GM12878 (cell line): ENCODE measurements at regions not wholly inside any gene's neighbourhood (a gene's known extent, or its start where the extent isn't known, plus 50 kb on each side); places are given as distances from the start of the nearest gene placed in this dataset.

Experiments used
- ATAC-seq: fragments of 200-7000 bp; cut with Tn5 transposase; 3 replicates; pipeline ENCODE4 v1.9.1; 2020; ENCODE audit warnings: mild to moderate bottlenecking, moderate library complexity
- BruUV-seq: library from RNA; stranded (reverse); fragments of 400-500 nt; replicated peaks from 2 replicates; lab custom pipeline; 2021; lab: Mats Ljungman, UMichigan
- CTCF ChIA-PET: fragments of 300-600 bp; sonication (Branson Sonifier 250); formaldehyde crosslinking; extraction: SDS; loops from one replicate; lab custom pipeline; 2021; ENCODE audit warnings: inconsistent platforms; lab: Yijun Ruan, JAX
- POLR2A ChIA-PET: fragments of 350-600 bp; formaldehyde crosslinking; extraction: SDS; loops from one replicate; lab custom pipeline; 2021; ENCODE audit warnings: inconsistent platforms; lab: Charles Lee
- RAD21 ChIA-PET: fragments of 300-600 bp; sonication (Branson Sonifier 250); formaldehyde crosslinking; loops from one replicate; lab custom pipeline; 2023; ENCODE audit warnings: antibody characterized with exemption; ENCODE audit not compliant: unreplicated experiment; lab: Charles Lee
- SMC1A ChIA-PET: fragments of 300-600 bp; sonication (Branson Sonifier 250); formaldehyde crosslinking; loops from one replicate; lab custom pipeline; 2023; ENCODE audit not compliant: unreplicated experiment, uncharacterized antibody; lab: Charles Lee
- DNase-seq: peaks from one replicate; pipeline ENCODE4 v3.0.0-alpha.2; 2011; ENCODE audit warnings: low read depth, low spot score
- FAIRE-seq: peaks from 3 replicates; lab custom pipeline; 2011; peaks lifted over from hg19 to GRCh38; lab: Jason Lieb, UNC
- H2AFZ ChIP-seq: 2 replicates; pipeline ENCODE4 v1.6.0; 2011; ENCODE audit warnings: low read depth, low read length, control low read depth; ENCODE audit not compliant: control insufficient read depth
- H3K27ac ChIP-seq: 2 replicates; pipeline ENCODE4 v1.5.1; 2011; ENCODE audit warnings: control low read depth; ENCODE audit not compliant: control insufficient read depth, insufficient read depth
- H3K27me3 ChIP-seq, 2 experiments: replicated peaks in 1 of 2; 2 replicates each; pipeline versions ENCODE4 v1.6.0 to v1.6.1; 2011; ENCODE audit warnings: low read length in 1 of 2; ENCODE audit not compliant: control insufficient read depth in 2 of 2, insufficient read depth in 2 of 2
- H3K36me3 ChIP-seq, 2 experiments: 2 replicates each; pipeline ENCODE4 v1.5.1; 2011; ENCODE audit warnings: low read length in 1 of 2; ENCODE audit not compliant: control insufficient read depth in 2 of 2, insufficient read depth in 2 of 2
- H3K4me1 ChIP-seq: 2 replicates; pipeline ENCODE4 v1.6.1; 2011; ENCODE audit warnings: mild to moderate bottlenecking, low read length, moderate library complexity, mixed read lengths; ENCODE audit not compliant: control insufficient read depth, insufficient read depth
- H3K4me2 ChIP-seq: 2 replicates; pipeline ENCODE4 v1.6.0; 2011; ENCODE audit warnings: control low read depth; ENCODE audit not compliant: control insufficient read depth, insufficient read depth
- H3K4me3 ChIP-seq: fragments of 200-600 bp; sonication (generic); 2 replicates; pipeline ENCODE4 v1.5.1; 2016
- H3K79me2 ChIP-seq: 2 replicates; pipeline ENCODE4 v1.6.0; 2011; ENCODE audit warnings: low read length; ENCODE audit not compliant: control insufficient read depth, insufficient read depth
- H3K9ac ChIP-seq: 2 replicates; pipeline ENCODE4 v1.8.0; 2011; ENCODE audit warnings: low read length, control low read depth, mixed read lengths; ENCODE audit not compliant: control insufficient read depth, insufficient read depth
- H3K9me3 ChIP-seq: replicated peaks from 3 replicates; pipeline ENCODE4 v1.5.1; 2011; ENCODE audit warnings: mild to moderate bottlenecking, low read length; ENCODE audit not compliant: control insufficient read depth, insufficient read depth
- H4K20me1 ChIP-seq: 2 replicates; pipeline ENCODE4 v1.6.0; 2011; ENCODE audit not compliant: control insufficient read depth, insufficient read depth
- ASH2L ChIP-seq: fragments of 300-600, 200-600 bp; sonication (generic); IDR thresholded peaks from 2 replicates; pipeline ENCODE4 v1.6.1; 2017; ENCODE audit warnings: low read depth, mild to moderate bottlenecking, borderline replicate concordance
- BACH1 ChIP-seq: fragments of 450-650 bp; IDR thresholded peaks from 2 replicates; pipeline ENCODE4 v1.6.1; 2017; ENCODE audit warnings: mild to moderate bottlenecking, borderline replicate concordance
- FOS ChIP-seq: IDR thresholded peaks from 3 replicates; pipeline ENCODE4 v1.6.1; 2011; ENCODE audit warnings: borderline replicate concordance; ENCODE audit not compliant: insufficient read length; ENCODE audit errors: extremely low read depth
- HDAC2 ChIP-seq: fragments of 200-600 bp; sonication (generic); IDR thresholded peaks from 2 replicates; pipeline ENCODE4 v1.6.1; 2017
- RUNX3 ChIP-seq: IDR thresholded peaks from 2 replicates; pipeline ENCODE4 v1.6.1; 2012; ENCODE audit warnings: low read length, inconsistent platforms
- SMAD1 ChIP-seq: fragments of 450-650 bp; IDR thresholded peaks from 2 replicates; pipeline ENCODE4 v1.6.1; 2018; ENCODE audit warnings: mild to moderate bottlenecking, low read depth; ENCODE audit not compliant: partially characterized antibody
- SP1 ChIP-seq: IDR thresholded peaks from one replicate; pipeline ENCODE4 v1.6.1; 2011; ENCODE audit warnings: low read depth, low read length
- ZBTB4 ChIP-seq: fragments of 450-650 bp; formaldehyde crosslinking; IDR thresholded peaks from 2 replicates; pipeline ENCODE4 v1.4.0; 2022; ENCODE audit warnings: mild to moderate bottlenecking, moderate library complexity
- ZNF622 ChIP-seq: fragments of 450-650 bp; IDR thresholded peaks from 2 replicates; pipeline ENCODE4 v1.6.1; 2017; ENCODE audit warnings: mild to moderate bottlenecking, inconsistent platforms
- WGBS: methylation state at CpG from one replicate; pipeline ENCODE4 v1.1.6; 2016; ENCODE audit warnings: low lambda C conversion rate; ENCODE audit not compliant: insufficient replicate concordance, insufficient coverage; ENCODE audit errors: missing lambda C conversion rate; 5-methylcytosine and 5-hydroxymethylcytosine counted together
- in situ Hi-C: fragments of 300-500 bp; cut with MboI; formaldehyde crosslinking; loops from 9 replicates; pipeline ENCODE4 v1.14.3; 2018; ENCODE audit warnings: mixed read lengths
- intact Hi-C: fragments of 100-400 bp; cut with micrococcal nuclease; formaldehyde crosslinking; loops from one replicate; pipeline ENCODE4 v1.14.2; 2022; ENCODE audit not compliant: unreplicated experiment
- TF ChIP-seq, protein P1 (sequence below): fragments of 450-650 bp; IDR thresholded peaks from 2 replicates; pipeline ENCODE4 v1.6.1; 2016; ENCODE audit warnings: mild to moderate bottlenecking

DNA sequence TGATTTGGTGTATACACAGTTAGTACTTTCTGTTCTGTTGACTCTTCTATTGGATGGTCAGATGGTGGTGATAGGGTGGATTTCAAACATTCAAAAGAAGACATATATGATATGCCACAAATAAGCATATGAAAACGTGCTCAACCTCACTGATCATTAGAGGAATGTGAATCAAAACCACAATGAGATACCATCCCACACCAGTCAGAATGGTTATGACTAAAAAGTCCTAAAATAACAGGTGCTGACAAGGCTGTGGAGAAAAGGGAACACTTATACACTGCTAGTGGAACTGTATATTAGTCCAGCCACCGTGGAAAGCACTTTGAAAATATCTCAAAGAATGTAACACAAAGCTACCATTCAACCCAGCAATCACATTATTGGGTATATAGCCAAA is 425.5 kb downstream of the C12orf50 start:
- Histone ChIP-seq H3K9me3 (no peaks in the 10 kb centered on the region), H3K4me1 (no peaks in the 10 kb centered on the region), H3K4me3 (no peak overlapping the region), H3K27ac (no peak overlapping the region), H3K9ac (no peak overlapping the region), H3K27me3 (no peaks in the 10 kb centered on the region), H3K4me2 (no peak overlapping the region), H3K36me3 (no peaks in the 10 kb centered on the region), H3K79me2 (no peaks in the 10 kb centered on the region), H4K20me1 (no peaks in the 10 kb centered on the region), H2AFZ (no peak overlapping the region)
- ATAC-seq, result no peak
- in situ Hi-C loops, result no loop called here
- SMC1A ChIA-PET, result no interaction called here
- POLR2A ChIA-PET, result no interaction called here
- intact Hi-C loops, result no loop called here
- RAD21 ChIA-PET, result no interaction called here
- CTCF ChIA-PET, result no interaction called here
- WGBS, result 0% methylated on average over 2 of the region's 2 CpGs
- FAIRE-seq, result no peak
- no TSS peak for BruUV-seq
- no peak for DNase-seq
- TF ChIP-seq RUNX3, result no peak
- TF ChIP-seq HDAC2, result no peak
- no peak for TF ChIP-seq ASH2L
- no peak for TF ChIP-seq BACH1
- TF ChIP-seq ZBTB4 (CRISPR knock-in tag), result no peak
- TF ChIP-seq ZNF622, result no peak
- no peak for TF ChIP-seq SP1
- TF ChIP-seq FOS, result no peak
- TF ChIP-seq, protein P1, sequence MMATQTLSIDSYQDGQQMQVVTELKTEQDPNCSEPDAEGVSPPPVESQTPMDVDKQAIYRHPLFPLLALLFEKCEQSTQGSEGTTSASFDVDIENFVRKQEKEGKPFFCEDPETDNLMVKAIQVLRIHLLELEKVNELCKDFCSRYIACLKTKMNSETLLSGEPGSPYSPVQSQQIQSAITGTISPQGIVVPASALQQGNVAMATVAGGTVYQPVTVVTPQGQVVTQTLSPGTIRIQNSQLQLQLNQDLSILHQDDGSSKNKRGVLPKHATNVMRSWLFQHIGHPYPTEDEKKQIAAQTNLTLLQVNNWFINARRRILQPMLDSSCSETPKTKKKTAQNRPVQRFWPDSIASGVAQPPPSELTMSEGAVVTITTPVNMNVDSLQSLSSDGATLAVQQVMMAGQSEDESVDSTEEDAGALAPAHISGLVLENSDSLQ, result no peak
- TF ChIP-seq SMAD1, result no peak
